Left ventricle myocardium inferior (tissue), 1 donor: ENCODE measurements at regions not wholly inside any gene's neighbourhood (a gene's known extent, or its start where the extent isn't known, plus 50 kb on each side); places are given as distances from the start of the nearest gene placed in this dataset.

Experiments
- DNase-seq: peaks from one replicate; pipeline ENCODE4 v3.0.0-alpha.2; 2020
- H3K27ac ChIP-seq: fragments of 200-600 bp; replicated peaks from 2 replicates; pipeline ENCODE4 v1.8.0; 2021
- H3K27me3 ChIP-seq: fragments of 200-600 bp; 2 replicates; pipeline ENCODE4 v1.8.0; 2021; ENCODE audit warnings: low read depth
- H3K36me3 ChIP-seq: fragments of 200-600 bp; 2 replicates; pipeline ENCODE4 v1.8.0; 2021
- H3K4me1 ChIP-seq: fragments of 200-600 bp; 2 replicates; pipeline ENCODE4 v1.8.0; 2021
- H3K4me3 ChIP-seq: fragments of 200-600 bp; 2 replicates; pipeline ENCODE4 v1.8.0; 2021; ENCODE audit warnings: mild to moderate bottlenecking, moderate library complexity
- H3K9me3 ChIP-seq: fragments of 200-600 bp; replicated peaks from 2 replicates; pipeline ENCODE4 v1.8.0; 2021
- CTCF ChIP-seq: fragments of 200-600 bp; IDR thresholded peaks from 2 replicates; pipeline ENCODE4 v1.8.0; 2021; ENCODE audit warnings: antibody characterized with exemption, mild to moderate bottlenecking, borderline replicate concordance
- intact Hi-C: fragments of 100-400 bp; cut with micrococcal nuclease; formaldehyde crosslinking; loops from one replicate; pipeline ENCODE4 v1.11.0; 2022
- donor health status: DM: no; HTN: yes; CAD: no; lungs with severe emphysema.

- H3K4me1 ChIP-seq: no peaks in the 10 kb centered on the region
- no peak for TF ChIP-seq CTCF
- peaks cover 30% of the 10 kb centered on the region for H3K9me3 ChIP-seq
- no peak overlapping the region for H3K4me3 ChIP-seq
- H3K27ac ChIP-seq: no peak overlapping the region
- intact Hi-C loops: no loop called here
- no peaks in the 10 kb centered on the region for H3K36me3 ChIP-seq
- DNase-seq: no peak
- no peaks in the 10 kb centered on the region for H3K27me3 ChIP-seq
Measured at GRCh38 chr2:104523921-104524320, 330.0 kb upstream of the POU3F3 start.

- no peak for DNase-seq
- H3K9me3 ChIP-seq: peaks cover 30% of the 10 kb centered on the region
- H3K4me3 ChIP-seq: no peak overlapping the region
- H3K36me3 ChIP-seq: no peaks in the 10 kb centered on the region
- no peaks in the 10 kb centered on the region for H3K4me1 ChIP-seq
- no peaks in the 10 kb centered on the region for H3K27me3 ChIP-seq
- no peak for TF ChIP-seq CTCF
- no peak overlapping the region for H3K27ac ChIP-seq
- intact Hi-C loops: no loop called here
Measured at GRCh38 chr2:104528101-104528500, 325.8 kb upstream of the POU3F3 start.

GRCh38 chr2:104531122-104531521, 322.8 kb upstream of the POU3F3 start:
- peaks cover 38% of the 10 kb centered on the region for H3K9me3 ChIP-seq
- H3K27ac ChIP-seq: no peak overlapping the region
- no peak for TF ChIP-seq CTCF
- no peak for DNase-seq
- no peaks in the 10 kb centered on the region for H3K36me3 ChIP-seq
- no peak overlapping the region for H3K4me3 ChIP-seq
- no peaks in the 10 kb centered on the region for H3K27me3 ChIP-seq
- no peaks in the 10 kb centered on the region for H3K4me1 ChIP-seq
- intact Hi-C loops: no loop called here

- TF ChIP-seq CTCF: no peak
- H3K36me3 ChIP-seq: no peaks in the 10 kb centered on the region
- intact Hi-C loops: no loop called here
- no peak overlapping the region for H3K27ac ChIP-seq
- no peak overlapping the region for H3K4me3 ChIP-seq
- H3K9me3 ChIP-seq: peaks cover 28% of the 10 kb centered on the region
- H3K27me3 ChIP-seq: no peaks in the 10 kb centered on the region
- DNase-seq: no peak
- H3K4me1 ChIP-seq: no peaks in the 10 kb centered on the region
Measured at GRCh38 chr2:104537116-104537515, 316.8 kb upstream of the POU3F3 start.

- no peaks in the 10 kb centered on the region for H3K36me3 ChIP-seq
- H3K4me3 ChIP-seq: no peak overlapping the region
- DNase-seq: no peak
- intact Hi-C loops: no loop called here
- H3K9me3 ChIP-seq: peaks cover 28% of the 10 kb centered on the region
- no peaks in the 10 kb centered on the region for H3K27me3 ChIP-seq
- no peak overlapping the region for H3K27ac ChIP-seq
- TF ChIP-seq CTCF: no peak
- H3K4me1 ChIP-seq: no peaks in the 10 kb centered on the region
Measured at GRCh38 chr2:104538077-104538476, 315.8 kb upstream of the POU3F3 start.

GRCh38 chr2:104539649-104540048, 314.3 kb upstream of the POU3F3 start:
- H3K4me3 ChIP-seq: no peak overlapping the region
- H3K27me3 ChIP-seq: no peaks in the 10 kb centered on the region
- H3K27ac ChIP-seq: no peak overlapping the region
- no peaks in the 10 kb centered on the region for H3K36me3 ChIP-seq
- intact Hi-C loops: no loop called here
- H3K9me3 ChIP-seq: peaks cover 28% of the 10 kb centered on the region
- no peak for TF ChIP-seq CTCF
- no peaks in the 10 kb centered on the region for H3K4me1 ChIP-seq
- DNase-seq: no peak
